ENCODE measurements at regions not wholly inside any gene's neighbourhood (a gene's known extent, or its start where the extent isn't known, plus 50 kb on each side); places are given as distances from the start of the nearest gene placed in this dataset.
"Not testable (repeated sequence)": the region's sequence is repeated elsewhere in the genome, so short reads cannot be mapped to it uniquely, and the experiment has no call there.

DNA sequence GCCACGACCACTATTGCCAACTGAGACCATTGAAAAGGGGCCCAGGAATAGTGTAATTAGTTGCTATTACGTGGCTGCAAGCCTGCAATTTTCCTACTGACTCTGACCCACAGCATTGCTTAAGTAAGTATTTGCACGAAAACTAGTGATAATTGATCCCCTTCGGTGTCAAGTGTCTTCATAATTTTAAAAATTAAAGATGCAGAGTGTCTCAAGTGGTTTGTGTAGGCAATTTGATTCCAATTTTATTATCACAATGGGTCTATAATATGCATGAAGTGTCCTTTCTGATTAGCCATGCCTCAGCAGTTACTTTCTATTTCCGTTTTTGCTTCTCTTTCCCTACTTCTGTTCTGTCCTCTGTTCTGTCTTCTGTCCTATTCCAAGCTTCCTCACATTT, 259.2 kb downstream of the C3orf38 start:
- no peak for DNase-seq

DNA sequence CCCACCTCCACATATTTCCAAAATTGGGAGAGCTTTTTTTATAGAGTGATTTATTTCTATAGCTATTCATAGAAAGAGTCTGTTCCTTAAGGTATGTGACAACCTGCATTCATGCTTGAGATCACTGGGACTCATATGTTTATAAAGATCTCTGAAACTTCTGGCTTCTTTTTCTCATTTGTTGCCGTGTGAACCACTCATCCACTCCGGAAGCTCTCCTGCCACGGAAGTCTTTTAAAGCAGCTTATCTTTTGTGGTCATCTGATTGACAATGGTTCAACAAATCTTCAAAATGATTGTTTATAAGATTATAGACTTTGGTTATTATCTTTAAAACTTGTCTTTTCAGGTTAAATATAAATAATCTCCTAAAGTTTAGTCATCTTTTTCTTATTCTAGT, 260.5 kb downstream of the C3orf38 start:
- DNase-seq = no peak

GRCh38 chr3:88412346-88412745, 262.6 kb downstream of the C3orf38 start:
- DNase-seq = no peak

DNA sequence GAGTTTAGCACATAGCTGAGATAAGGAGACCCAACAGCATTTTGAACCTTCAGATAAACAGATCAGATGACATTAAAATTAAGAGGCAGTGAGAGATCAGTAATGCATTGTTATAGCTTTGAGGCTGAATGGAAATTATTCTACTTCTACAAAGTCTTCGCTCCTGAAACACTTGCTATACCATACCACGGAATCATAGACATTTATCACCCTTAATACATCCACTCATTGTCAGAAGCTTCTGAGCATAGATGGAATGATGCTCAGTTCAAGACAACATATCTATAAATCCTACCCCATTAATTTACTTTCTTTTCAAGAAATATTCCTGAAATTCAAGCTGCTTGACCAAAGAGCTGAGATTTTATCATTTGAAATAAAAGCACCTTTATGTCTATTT, 266.7 kb downstream of the C3orf38 start:
- DNase-seq = no peak

DNA sequence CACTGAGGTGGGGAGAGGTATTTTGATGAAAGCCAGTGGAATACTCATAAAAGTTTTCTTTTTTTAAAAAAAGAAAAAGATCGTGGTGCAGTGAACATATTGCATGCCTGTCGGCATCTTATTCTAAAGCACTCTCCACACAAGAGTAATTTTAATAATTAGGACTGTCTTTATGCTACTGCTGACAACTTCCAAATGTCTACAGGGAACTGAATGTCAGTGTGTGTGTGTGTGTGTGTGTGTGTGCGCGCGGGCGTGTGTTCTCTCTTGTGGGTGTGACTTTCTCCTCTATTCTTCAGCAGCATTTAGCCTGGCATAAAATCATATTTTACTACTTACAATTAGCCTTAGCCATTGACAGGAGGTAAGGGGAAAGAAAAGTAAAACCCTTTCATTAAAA, 268.5 kb downstream of the C3orf38 start:
- DNase-seq = no peak

GRCh38 chr3:88433568-88433967, 283.8 kb downstream of the C3orf38 start:
- no peak for DNase-seq

DNA sequence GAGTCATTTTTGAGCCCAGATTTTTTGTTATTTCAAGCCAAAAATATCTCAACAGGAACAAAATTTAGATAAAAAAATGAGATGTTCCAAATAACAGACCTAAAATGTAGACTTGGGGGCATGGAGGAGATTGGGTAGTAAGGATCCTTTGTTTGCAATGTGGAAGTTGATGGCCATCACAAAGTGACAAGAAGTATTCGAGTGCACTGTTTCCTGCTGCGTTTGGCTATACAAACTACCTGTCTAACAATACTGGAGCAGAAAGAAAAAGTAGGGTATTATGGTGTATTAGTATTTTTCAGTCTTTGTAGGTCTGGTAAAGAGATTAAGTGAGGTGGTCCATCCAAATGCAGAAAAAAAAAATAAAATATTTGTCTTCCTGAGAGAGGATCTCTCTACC, 284.2 kb downstream of the C3orf38 start:
- no peak for DNase-seq

DNA sequence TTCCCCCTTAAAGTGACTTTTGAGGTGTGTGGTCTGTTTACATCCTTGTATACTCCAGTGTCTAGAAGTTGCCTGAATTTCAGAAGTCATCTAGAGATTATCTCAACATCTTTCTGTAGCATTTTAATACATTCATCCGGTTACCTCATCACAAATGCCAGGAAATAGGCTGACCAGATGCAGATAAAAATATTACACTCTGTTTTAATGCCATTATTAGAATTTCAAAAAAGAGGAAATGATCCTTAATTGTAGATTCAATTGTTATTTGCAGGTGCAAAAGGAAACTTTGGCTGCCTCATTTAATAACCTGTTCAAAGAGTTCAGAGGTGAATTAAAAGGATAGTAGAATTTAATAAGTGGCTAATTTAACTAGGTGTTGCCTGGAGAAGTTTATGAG, 290.9 kb downstream of the C3orf38 start:
- no peak for DNase-seq

GRCh38 chr3:88443066-88443465, 293.3 kb downstream of the C3orf38 start:
- DNase-seq = no peak

GRCh38 chr3:88444251-88444650, 294.5 kb downstream of the C3orf38 start:
- no peak for DNase-seq

DNA sequence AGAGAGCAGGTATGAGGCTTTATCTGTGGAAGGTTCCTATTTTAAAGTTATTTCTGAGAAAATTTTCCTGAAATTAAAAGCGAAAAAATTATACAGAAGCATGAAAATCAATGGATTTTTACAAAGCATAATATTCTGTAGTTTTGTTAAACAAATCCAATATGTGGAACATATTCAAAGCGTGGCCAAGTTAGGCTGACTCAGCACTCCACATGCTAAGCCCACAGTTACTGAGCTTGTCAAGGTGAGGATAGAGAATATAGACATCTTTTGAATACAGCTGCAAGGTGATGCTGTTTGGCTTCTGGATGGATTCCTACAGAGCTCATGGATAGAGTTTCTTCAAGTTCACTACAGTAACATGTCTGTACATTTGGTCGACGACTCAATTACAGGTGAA, 302.5 kb downstream of the C3orf38 start:
- DNase-seq = no peak

DNA sequence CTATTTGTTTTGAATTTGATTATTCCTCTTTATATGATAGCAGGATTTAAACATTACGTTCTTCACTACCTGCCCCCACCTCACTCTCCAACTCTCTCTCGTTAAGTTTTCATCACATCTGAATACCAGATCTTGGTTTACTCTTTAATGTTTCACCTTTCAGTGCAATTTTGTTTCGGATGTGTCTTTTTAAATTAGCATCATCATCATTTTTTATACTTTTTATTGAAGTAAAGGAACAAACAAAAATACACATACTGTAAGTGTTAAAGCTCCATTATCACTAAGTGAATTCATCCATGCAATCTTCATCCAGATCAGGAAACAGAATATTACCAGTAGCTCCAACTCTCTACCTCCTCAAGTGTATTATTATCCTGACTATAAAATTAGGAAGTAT, 310.6 kb downstream of the C3orf38 start:
- no peak for DNase-seq

DNA sequence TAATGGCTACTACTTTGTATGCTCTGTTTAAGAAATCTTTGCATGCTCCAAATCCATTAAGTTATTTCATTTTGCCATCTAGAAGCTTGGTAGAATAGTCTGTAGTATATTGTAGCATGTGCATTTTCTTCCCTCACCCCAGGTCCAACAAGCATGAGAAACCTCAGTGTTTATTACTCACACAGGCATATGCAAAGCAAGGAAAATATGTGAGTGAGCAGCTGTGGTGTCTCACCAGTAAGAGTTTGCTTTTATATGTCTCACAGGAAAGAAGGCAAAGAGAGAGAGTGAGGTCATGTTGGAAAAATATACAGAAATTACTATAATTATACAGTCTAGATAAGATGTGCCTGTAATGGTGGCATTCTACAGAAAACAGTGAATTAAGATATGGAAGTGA, 312.5 kb downstream of the C3orf38 start:
- no peak for DNase-seq

- DNase-seq = no peak
Observed at GRCh38 chr3:88467191-88467590, 317.4 kb downstream of the C3orf38 start.

- DNase-seq = no peak
Observed at GRCh38 chr3:88469216-88469615, 319.5 kb downstream of the C3orf38 start.

DNA sequence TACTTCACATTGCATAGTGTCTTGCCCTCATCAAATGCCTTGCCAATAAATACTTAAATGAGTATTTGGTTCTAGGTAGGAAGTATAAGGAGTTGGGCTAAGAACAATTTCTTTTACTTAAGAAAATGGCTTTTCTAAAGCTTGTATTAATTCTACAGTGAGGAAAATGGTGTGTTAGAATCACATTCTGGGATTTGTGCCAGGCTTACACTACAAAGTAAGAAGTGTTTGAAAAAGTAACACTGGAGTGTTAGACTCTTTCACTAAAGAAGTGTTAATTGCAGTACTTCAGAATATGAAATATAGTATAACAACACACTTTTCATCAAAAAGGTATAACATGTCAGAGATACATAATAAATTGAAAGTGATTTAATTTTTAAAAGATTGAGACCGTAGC, 328.7 kb downstream of the C3orf38 start:
- DNase-seq = no peak

GRCh38 chr3:88480822-88481221, 331.1 kb downstream of the C3orf38 start:
- DNase-seq = no peak

- DNase-seq = no peak
Observed at GRCh38 chr3:88485001-88485400, 335.2 kb downstream of the C3orf38 start.

DNA sequence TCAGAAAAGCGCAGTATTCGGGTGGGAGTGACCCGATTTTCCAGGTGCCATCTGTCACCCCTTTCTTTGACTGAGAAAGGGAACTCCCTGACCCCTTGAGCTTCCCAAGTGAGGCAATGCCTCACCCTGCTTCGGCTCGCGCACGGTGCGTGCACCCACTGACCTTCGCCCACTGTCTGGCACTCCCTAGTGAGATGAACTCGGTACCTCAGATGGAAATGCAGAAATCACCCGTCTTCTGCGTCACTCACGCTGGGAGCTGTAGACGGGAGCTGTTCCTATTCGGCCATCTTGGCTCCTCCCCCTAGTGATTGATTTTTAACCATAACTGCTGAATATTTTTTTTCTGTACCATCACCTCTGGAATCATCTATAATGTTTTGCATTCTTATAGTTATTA, 359.1 kb downstream of the C3orf38 start:
- not testable (repeated sequence) for DNase-seq

DNA sequence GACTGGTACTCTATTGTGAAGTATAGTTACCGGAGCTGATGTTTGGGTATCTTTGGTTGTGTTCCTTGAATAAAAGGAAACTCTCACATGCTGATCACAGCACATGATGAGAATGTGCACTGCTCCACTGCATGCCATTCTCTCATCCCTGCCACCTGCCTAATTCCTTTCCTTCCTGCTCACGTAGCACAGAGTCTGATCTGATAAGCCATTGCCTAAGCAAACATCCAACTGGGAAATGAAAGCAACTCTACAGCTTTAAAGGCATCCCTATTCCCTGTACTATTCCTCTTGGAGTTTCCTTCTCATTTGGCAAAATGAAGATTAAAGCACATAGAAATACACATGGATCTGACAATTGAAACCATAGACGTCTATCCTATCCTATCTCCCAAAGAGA, 359.8 kb downstream of the C3orf38 start:
- no peak for DNase-seq

GRCh38 chr3:88528494-88528893, 378.7 kb downstream of the C3orf38 start:
- DNase-seq = no peak

- DNase-seq = no peak
Observed at GRCh38 chr3:88534534-88534933, 384.8 kb downstream of the C3orf38 start.

GRCh38 chr3:88535563-88535962, 385.8 kb downstream of the C3orf38 start:
- no peak for DNase-seq

GRCh38 chr3:88542916-88543315, 393.2 kb downstream of the C3orf38 start:
- no peak for DNase-seq

GRCh38 chr3:88572450-88572849, 422.7 kb downstream of the C3orf38 start:
- no peak for DNase-seq
